GM21576 (cell line): ENCODE measurements at regions not wholly inside any gene's neighbourhood (a gene's known extent, or its start where the extent isn't known, plus 50 kb on each side); places are given as distances from the start of the nearest gene placed in this dataset.
"Not testable (repeated sequence)": the region's sequence is repeated elsewhere in the genome, so short reads cannot be mapped to it uniquely, and the experiment has no call there.

Experiments
- ATAC-seq: cut with Tn5 transposase; IDR thresholded peaks from one replicate; pipeline ENCODE4 v1.9.1; 2021; ENCODE audit warnings: mild to moderate bottlenecking, moderate library complexity; ENCODE audit not compliant: unreplicated experiment

DNA sequence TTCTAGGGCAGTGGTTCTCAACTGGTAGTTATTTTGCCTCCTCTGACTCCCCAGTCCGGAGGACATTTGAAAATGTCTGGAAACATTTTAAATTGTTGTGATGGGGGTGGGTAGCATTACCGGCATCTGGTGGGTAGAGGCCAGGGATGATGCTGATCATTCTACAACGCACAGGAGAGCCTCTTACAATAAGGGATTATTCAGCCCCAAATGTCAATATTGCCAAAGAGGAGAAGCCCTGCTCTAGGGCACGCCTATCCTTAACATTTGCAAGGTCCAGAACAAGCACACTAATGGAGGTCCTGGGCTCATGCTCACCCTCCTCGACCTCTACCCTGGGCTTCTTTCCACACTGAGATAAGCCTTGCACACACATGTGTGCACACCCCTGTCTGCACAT, 106.4 kb downstream of the MINAR1 start:
- no peak for ATAC-seq

DNA sequence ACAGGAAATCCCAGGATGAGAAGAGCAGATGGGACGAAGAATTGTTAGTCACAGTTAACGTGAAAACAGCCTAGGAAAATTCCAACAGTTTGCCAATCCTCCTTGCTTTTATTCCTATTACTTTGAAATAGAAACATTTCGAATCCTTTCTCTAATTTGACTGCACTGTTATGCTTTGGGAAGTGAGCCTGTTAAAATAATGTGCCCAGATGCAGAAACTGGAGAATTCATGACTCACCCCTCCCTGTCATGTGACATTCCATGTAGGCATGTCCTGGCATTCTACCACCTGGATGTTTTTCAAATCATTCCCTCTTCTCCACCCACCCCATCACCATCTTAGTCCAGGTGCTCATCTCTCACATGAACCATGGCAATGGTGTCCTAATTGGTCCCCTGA, 107.3 kb downstream of the MINAR1 start:
- ATAC-seq, result no peak

DNA sequence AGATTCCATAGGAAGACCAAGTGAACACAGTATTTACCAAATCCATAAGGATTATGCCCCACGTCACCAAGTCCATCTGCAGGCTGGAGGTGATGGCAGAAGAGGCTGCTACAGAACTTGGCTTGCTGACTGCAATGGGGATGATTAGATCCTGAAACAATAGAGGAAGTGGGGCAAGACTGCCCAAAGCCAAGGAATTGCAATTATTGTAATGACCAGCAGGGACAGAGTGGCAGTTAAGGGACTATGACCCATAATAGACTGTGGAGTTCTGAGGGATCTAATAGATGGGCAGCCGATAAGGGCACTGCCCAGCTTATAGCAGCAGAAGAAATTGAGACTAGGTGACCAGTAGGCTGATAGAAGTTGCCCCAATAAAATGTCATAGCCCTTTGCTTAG, 108.4 kb downstream of the MINAR1 start:
- ATAC-seq, result no peak

DNA sequence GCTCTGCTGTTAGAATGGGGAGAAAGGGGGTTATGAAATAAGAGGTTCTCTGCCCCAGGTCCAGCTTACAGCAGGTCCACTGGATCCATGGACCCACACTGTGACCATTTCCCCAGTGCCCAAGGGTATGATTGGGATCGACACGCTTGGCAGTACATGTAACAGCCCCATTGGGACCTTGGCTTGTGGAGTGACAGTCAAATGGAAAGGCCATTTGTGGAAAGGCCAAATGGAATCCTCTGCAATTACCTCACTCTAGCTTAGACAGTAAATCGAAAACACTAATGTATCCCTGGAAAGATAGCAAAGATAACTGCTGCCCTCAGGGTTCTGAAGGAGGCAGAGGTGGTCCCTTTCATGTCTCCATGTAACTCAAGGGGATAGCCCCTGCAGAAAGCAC, 109.1 kb downstream of the MINAR1 start:
- no peak for ATAC-seq

DNA sequence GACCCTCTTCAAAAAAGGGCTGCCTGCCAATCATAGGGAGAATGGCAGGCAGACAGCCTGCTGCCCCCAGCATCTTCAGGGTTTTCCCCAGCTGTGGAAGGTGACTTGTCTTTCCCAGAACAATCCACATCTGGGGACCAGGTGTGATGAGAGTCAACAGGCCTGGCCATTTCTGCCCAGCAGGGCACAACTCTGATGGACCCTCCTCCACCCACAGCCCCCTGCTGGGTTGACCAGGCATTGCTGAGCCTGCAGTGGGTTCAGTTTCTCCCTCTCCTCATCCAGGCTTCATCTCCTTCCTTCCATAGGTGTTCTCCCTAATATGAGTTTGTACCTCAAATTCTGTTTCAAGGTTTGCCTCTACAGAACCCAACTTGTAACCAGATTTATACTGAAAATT, 111.0 kb downstream of the MINAR1 start:
- no peak for ATAC-seq

DNA sequence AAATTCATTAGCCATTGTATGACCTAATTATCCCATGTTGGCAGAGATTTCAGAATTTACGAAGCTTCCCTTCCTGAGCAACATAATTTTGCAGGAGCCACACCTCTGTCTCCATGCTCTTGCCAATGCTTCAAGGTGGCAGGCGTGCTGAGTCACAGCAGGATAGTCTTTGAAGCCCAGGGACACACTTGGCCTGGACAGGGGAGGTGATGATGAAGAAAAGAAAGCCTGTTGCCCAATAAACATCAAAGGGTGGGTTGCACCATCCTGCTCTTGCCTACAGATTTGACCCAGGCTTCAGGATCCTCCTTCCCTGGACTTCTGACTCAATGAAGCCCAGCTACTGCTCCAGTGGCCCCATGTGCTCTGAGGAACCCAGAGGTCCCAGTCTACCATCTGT, 117.1 kb downstream of the MINAR1 start:
- ATAC-seq, result no peak

DNA sequence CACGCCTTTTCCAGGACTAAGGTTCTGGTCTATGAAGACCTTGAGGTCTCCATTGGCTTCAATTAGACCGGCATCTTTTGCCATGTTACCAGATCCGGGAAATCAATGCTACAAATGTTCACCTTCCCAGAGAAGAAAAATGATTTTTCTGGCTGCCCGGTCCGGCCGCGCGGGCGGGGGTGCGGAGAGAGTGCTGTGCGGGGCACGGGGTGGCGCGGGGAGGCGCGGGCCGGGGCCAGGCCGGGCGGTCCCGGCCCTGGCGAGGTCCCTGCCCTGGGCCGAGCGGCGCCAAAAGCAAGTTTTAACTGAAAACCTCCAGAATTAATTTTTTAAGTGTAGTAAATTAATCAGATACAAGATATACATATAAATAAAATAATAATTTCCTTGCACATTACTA, 128.2 kb downstream of the MINAR1 start:
- ATAC-seq, result no peak

DNA sequence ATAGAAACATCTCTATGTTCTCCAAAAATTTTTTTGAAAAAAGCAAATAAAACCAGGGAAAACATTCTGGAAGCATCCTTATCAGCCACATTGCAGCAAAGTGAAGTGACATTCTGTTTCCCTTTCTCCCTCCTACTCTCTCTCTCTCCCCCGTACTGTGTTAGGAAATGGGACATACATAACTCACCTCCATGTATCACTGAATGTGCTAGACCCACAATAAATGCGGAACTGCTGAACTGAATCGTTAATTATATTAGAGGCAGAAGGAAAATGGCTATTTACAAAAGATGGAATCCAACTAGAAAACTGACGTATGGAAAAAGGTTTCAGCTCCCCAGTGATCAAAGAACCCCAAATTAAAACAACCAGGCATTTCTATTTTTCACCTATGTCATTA, 129.8 kb downstream of the MINAR1 start:
- no peak for ATAC-seq

DNA sequence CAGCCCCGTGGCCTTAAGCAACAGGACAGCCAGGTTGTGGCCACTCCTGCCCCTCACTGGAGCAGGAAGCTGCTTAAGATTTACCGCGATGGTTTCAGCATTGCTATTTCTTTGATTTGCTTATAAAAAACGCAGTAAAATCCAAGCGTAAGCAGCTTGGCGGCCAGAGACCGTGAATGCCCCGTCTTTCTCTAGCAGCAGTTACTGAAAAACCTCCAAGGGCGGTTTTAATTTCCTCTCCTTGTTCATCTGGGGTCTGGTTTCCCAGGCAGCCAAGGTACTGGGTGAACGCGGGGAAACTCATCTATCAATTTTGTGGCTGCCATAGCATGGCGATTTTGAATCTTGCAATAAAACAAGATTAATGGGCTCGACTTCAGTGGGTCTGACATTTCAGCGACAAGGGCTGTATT, 130.3 kb downstream of the MINAR1 start:
- no peak for ATAC-seq

DNA sequence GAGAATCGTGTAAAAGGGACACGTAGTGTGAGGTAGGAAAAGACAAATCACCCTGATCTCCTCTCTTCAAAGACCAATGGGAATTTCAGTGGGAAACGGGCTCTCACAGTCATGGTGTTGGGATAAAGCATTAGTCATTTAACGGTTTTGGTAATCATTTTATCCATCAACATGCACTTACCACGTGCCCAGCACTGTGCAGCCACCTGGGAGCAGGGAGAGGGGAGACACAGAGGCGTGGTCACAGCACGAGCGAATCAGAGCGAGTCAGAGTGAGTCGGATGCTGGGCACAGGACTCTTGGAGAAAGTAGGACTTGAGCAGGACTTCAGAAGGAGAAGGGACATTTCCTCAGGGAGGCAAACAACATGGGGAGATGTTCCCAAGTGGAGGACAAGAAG, 130.8 kb downstream of the MINAR1 start:
- no peak for ATAC-seq

DNA sequence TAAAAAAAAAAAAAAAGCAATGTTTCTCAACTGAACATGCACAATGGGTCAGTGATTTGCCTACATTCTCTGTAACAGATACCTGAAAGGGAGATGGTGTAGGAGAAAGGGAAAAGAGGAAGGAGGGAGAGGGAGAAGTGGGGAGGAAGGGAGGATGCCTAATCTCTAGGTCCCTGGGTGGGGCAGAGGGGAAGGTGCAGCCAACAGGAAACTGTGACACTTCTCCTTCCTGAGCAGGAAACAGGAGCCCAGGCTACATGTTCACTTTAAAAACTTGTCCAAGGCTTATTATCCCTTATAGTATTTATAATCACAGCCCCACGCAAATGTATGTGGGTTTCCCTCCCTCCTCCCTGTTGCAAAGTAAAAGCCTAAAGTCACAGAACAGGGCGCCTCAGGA, 137.9 kb downstream of the MINAR1 start:
- no peak for ATAC-seq

DNA sequence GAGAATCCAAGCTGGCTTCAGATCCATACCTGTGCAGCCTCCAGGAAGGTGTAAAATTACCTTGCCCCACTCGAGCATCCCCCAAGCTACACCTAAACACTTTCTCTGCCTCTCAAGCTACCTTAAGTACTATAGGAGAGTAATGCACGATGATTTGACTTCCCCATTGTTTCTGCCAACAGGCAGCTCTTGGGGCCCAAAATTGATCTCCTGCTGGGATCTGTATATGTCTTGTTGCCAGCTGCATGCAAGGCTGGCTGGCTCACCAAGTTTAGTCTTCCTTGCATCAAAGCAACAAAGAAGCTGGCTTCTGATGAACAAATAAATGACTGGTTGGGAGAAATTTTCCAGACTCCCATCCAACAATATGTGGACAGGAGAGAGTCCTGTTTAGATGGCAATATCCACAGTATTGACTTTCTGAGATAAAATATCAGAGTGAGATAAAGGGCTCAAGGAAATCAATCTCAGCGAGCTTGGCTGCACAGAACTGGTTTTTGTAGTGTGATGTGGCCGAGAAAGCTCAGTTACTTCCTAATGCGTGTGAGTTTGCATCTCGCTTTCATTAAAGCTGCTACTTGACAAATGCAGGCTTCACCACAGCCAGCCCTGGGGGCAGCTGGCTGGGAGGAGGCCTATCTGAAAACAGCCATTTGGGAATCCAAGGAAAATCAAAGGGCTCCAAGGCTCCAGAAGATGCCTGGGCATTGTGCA, 140.7 kb downstream of the MINAR1 start:
- no peak for ATAC-seq

DNA sequence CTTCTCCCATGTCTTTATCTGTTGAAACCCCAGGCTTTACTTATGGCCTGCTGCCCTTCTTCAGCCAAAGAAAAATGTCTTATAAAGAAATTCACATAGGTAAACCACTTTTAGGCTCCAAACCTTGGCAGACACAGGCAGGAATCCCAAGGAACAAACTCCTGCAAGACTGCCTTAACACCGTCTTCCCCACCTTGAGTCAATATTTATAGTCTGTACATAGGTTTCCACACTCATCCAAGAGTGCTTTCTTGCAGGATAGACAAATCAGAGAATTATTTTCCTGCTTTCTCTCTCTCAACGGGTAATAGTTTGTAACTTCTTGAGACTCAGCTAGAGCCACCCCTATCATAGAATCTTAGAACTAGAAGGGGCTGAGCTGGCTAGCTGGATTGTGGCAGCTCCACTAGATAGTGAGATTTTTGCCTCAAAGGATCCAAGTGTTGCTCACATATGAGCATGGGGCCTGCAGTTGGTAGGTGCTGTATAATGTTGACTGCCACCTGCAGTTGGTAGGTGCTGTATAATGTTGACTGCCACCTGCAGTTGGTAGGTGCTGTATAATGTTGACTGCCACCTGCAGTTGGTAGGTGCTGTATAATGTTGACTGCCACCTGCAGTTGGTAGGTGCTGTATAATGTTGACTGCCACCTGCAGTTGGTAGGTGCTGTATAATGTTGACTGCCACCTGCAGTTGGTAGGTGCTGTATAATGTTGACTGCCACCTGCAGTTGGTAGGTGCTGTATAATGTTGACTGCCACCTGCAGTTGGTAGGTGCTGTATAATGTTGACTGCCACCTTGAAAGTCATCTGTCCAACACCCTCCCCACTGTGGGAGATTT, 142.5 kb downstream of the MINAR1 start:
- not testable (repeated sequence) for ATAC-seq

DNA sequence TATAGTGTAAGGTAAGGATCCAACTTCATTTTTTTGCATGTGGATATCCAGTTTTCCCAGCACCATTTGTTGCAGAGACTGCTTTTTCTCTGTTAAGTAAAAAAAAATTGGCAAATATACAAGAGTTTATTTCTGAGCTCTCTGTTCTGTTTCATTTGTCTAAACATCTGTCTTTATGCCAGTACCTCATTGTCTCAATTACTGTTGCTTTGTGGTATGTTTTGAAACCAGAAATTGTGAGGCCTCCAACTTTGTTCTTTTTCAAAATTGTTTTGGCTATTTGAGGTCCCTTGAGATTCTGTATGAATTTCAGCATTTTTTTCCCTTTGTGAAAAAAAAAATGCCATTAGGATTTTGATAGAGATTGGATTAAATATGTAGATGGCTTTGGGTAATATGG, 150.5 kb downstream of the MINAR1 start:
- no peak for ATAC-seq

DNA sequence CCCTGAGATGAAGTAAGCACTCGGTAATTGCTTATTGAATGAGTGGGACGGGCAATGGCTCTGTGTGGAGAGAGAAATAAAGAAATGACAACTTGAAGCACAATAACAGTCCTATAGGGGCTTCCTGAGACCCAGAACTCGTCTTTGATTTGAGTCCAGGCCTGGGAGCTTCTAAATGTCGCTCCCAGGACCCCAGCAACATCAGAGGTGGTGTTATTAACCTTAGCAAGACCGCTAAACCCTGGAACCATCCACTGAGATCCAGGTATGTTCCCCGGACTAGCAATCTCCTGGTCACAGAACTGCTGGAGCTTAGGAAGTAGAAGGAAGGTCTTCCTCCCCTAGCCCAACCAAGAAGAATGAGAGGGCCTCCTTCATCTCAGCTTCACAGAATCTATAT, 160.0 kb downstream of the MINAR1 start:
- ATAC-seq, result no peak

DNA sequence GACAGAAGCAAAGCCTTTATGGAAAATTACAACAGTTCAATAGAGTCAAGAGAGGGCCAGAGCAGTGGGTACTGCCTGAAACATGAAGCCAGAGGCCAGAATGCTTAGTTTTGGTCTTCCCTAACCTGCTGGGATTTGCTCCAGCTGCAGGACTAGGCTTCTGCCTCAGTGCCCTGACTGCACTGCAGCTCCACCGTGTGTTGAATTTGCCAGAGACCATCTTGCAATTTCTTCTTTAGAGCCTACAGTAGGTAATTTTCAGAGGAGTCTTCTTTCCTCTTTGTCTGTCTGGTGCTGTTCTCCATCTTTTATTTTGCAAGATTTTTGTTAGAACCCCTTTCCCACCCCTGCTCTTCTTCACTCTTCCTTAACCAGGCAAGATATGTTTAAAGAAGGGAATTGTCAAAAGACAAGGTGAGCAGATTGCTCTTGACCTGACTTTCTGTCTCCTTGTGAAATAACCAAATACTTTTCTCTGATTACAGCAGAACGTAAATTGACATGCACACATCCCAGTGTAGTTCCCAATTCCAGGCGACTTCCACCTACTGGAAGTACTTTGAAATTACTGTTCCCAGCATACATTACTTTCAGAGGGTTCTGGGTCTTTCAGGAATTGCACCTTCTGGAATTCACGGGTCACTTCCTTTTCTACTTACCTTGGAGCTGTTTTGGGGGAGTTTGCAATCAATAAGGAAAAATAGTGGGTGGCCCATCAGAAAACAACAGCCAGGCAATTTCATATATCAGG, 161.2 kb downstream of the MINAR1 start:
- no peak for ATAC-seq

DNA sequence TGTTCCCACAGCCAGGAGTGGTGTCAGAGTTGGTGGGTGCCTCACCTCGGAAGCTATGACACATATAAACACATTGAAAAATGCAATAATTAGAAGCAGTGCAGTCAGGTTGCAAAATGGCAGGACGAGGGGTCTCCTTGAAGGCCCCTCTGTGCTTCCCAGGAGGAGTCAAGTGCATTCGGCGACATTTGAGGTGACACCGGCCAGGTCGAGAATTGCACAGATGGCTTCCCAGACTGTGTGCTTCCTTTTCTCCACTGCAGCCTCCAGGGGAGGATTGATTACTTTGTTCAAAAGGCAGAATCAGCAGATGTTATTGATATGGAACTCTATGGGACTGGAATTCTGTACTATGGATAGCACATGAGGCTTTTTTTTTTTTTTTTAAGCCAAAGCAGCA, 163.2 kb downstream of the MINAR1 start:
- ATAC-seq, result no peak

DNA sequence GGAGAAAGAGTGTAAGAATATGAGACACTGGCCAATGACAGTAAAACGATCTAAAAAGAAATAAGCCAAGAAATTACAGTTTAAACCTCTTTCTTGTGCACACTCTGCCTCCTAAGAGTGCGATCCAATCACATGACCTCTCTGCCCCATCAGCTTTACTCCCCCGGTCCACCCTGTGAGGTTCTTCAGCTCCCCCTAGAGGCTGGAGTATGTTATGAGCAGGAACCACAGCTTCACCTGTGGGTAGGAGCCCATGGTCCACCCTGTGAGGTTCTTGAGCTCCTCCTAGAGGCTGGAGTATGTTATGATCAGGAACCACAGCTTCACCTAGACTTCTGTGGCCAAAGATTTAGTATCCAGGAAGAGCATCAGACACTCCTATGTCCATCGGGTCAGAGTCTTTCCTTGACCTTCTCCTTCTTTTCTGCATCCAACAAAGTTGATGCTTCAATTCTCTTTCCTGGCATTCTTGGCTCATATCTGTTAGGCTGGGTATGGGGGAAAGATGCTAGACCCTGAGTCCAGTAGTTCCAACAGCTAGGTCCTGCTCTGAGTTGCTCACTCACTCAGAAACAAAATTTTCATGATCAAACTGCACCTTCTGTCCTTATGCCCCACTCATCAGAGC, 164.0 kb downstream of the MINAR1 start:
- peak; percentile 98 for ATAC-seq

DNA sequence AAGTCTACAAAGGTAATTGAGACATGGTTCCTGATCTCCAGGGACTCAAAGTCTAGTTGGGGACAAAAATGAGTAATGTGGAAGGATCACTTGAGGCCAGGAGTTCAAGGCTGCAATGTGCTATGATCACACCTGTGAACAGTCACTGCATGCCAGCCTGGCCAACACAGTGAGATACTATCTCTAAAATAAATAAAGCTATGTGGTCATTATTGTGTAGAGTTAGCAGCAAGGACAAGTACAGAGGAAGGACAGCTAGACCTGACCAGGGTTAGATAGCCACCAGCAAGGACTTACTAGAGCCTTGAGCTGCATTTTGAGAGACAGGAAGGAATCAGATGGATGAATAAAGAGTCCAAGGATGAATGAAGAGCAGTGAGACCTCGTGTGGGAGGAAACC, 166.5 kb downstream of the MINAR1 start:
- no peak for ATAC-seq

DNA sequence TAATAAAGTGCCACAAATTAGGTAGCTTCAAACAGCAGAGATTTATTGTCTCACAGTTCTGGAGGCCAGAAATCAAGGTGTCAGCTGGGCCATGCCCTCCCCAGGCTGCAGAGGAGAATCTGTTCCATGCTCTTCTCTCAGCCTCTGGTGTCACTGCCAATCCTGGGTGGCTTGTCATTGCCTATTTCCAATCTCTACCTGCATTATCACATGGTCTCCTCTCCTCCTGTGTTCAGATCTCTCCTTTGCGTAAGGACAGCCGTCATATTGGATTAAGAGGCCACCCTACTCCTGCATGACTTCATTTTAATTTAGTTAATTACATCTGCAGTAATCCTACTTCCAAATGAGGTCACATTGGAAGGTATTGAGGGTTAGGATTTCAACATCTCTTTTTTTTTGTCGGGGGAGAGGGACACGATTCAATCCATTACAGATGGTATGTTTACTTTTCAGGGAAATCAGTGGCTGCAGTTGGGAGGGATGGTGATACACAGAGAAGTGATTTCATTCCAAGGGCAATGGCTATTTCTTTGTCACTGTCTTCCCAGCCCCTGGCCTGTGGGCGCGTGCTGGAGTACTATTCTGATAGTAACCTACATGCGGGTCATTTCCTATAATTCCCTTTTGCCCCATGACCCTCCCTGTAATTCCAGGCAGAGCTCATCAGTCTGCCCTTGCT, 169.4 kb downstream of the MINAR1 start:
- no peak for ATAC-seq

DNA sequence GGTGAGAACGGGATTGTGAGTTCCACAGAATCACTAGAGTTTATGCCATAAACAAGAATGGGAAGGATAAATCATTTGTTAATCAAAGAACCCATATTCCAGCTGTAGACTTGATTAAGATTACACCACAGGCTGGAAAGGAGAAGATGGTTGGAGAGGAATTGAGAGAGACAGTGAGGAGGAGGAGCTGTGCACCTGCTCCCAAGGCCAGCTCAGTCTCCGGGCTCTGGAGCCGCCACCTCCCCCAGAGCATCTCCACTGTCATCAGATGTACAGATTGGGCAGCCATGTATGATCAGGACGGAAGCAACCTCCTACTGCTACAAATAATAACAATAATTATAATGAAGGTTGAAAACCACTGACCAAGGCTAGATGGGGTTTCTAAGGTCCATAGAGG, 170.0 kb downstream of the MINAR1 start:
- ATAC-seq, result no peak
